GM12878 (cell line): ENCODE measurements at regions not wholly inside any gene's neighbourhood (a gene's known extent, or its start where the extent isn't known, plus 50 kb on each side); places are given as distances from the start of the nearest gene placed in this dataset.

Source experiments
- CHD2 ChIP-seq: IDR thresholded peaks from 2 replicates; pipeline ENCODE4 v1.6.1; 2011; ENCODE audit warnings: low read depth, low read length, improper control_type of control experiment, borderline replicate concordance
- EZH2 ChIP-seq: IDR thresholded peaks from 2 replicates; pipeline ENCODE4 v1.6.1; 2012; ENCODE audit warnings: low read depth, mild to moderate bottlenecking, control low read depth, inconsistent platforms, low read length, borderline replicate concordance; ENCODE audit not compliant: control insufficient read depth
- GABPA ChIP-seq: IDR thresholded peaks from 2 replicates; pipeline ENCODE4 v1.6.1; 2014; ENCODE audit warnings: antibody characterized with exemption, low read depth, mild to moderate bottlenecking, inconsistent platforms
- KDM1A ChIP-seq: fragments of 200-600 bp; sonication (generic); IDR thresholded peaks from 2 replicates; pipeline ENCODE4 v1.6.1; 2016; ENCODE audit warnings: borderline replicate concordance
- PAX5 ChIP-seq: IDR thresholded peaks from 2 replicates; pipeline ENCODE4 v1.6.1; 2011; ENCODE audit warnings: low read depth, low read length, borderline replicate concordance
- SIN3A ChIP-seq: IDR thresholded peaks from 2 replicates; pipeline ENCODE4 v1.6.1; 2012; ENCODE audit warnings: low read depth, low read length, improper control_type of control experiment
- TF ChIP-seq, protein P1 (sequence below): fragments of 450-650 bp; IDR thresholded peaks from 2 replicates; pipeline ENCODE4 v1.6.1; 2017; ENCODE audit warnings: mild to moderate bottlenecking
- TF ChIP-seq, protein P2 (sequence below): IDR thresholded peaks from 2 replicates; pipeline ENCODE4 v1.6.1; 2012; ENCODE audit warnings: mild to moderate bottlenecking, low read depth, low read length
- TF ChIP-seq, protein P3 (sequence below): fragments of 450-650 bp; conservative IDR thresholded peaks from 2 replicates; pipeline ENCODE4 v1.6.1; 2017; ENCODE audit warnings: mild to moderate bottlenecking, moderate library complexity
- TF ChIP-seq, protein P4 (sequence below), 3 experiments: IDR thresholded peaks in 2 of 3; conservative IDR thresholded peaks in 1 of 3; 2 replicates each; pipeline ENCODE4 v1.5.1; 2011; ENCODE audit warnings: low read depth in 3 of 3, low read length in 3 of 3, mild to moderate bottlenecking in 3 of 3, control low read depth in 2 of 3, moderate library complexity in 2 of 3, inconsistent platforms in 1 of 3, mixed read lengths in 1 of 3; ENCODE audit not compliant: control insufficient read depth in 2 of 3, insufficient read depth in 1 of 3; ENCODE audit errors: extremely low read depth in 1 of 3

DNA sequence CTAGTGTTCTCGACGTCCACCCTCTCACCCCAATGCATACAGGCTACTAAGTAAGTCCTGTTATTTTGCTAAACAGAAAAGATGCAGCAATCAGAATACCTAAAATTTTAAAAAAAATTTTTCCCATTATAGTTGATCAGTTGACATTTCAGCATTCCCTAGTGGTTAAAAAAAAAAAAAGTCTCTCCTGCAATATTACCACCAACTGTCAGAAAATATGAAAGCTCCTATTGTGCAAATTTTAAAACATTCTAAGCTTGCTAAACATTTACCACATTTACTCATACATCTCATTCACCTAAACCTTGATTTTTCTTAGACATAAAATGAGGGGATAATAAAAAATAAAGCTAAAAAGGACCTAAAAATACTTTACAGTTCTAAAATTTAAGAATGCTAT lies 165.6 kb downstream of the AVL9 start:
- TF ChIP-seq SIN3A, result no peak
- TF ChIP-seq KDM1A, result no peak
- TF ChIP-seq GABPA, result no peak
- TF ChIP-seq CHD2, result no peak
- TF ChIP-seq, protein P1, sequence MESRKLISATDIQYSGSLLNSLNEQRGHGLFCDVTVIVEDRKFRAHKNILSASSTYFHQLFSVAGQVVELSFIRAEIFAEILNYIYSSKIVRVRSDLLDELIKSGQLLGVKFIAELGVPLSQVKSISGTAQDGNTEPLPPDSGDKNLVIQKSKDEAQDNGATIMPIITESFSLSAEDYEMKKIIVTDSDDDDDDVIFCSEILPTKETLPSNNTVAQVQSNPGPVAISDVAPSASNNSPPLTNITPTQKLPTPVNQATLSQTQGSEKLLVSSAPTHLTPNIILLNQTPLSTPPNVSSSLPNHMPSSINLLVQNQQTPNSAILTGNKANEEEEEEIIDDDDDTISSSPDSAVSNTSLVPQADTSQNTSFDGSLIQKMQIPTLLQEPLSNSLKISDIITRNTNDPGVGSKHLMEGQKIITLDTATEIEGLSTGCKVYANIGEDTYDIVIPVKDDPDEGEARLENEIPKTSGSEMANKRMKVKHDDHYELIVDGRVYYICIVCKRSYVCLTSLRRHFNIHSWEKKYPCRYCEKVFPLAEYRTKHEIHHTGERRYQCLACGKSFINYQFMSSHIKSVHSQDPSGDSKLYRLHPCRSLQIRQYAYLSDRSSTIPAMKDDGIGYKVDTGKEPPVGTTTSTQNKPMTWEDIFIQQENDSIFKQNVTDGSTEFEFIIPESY, result no peak
- TF ChIP-seq PAX5, result no peak
- no peak for TF ChIP-seq EZH2
- TF ChIP-seq, protein P2, sequence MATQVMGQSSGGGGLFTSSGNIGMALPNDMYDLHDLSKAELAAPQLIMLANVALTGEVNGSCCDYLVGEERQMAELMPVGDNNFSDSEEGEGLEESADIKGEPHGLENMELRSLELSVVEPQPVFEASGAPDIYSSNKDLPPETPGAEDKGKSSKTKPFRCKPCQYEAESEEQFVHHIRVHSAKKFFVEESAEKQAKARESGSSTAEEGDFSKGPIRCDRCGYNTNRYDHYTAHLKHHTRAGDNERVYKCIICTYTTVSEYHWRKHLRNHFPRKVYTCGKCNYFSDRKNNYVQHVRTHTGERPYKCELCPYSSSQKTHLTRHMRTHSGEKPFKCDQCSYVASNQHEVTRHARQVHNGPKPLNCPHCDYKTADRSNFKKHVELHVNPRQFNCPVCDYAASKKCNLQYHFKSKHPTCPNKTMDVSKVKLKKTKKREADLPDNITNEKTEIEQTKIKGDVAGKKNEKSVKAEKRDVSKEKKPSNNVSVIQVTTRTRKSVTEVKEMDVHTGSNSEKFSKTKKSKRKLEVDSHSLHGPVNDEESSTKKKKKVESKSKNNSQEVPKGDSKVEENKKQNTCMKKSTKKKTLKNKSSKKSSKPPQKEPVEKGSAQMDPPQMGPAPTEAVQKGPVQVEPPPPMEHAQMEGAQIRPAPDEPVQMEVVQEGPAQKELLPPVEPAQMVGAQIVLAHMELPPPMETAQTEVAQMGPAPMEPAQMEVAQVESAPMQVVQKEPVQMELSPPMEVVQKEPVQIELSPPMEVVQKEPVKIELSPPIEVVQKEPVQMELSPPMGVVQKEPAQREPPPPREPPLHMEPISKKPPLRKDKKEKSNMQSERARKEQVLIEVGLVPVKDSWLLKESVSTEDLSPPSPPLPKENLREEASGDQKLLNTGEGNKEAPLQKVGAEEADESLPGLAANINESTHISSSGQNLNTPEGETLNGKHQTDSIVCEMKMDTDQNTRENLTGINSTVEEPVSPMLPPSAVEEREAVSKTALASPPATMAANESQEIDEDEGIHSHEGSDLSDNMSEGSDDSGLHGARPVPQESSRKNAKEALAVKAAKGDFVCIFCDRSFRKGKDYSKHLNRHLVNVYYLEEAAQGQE, result no peak
- TF ChIP-seq, protein P3, sequence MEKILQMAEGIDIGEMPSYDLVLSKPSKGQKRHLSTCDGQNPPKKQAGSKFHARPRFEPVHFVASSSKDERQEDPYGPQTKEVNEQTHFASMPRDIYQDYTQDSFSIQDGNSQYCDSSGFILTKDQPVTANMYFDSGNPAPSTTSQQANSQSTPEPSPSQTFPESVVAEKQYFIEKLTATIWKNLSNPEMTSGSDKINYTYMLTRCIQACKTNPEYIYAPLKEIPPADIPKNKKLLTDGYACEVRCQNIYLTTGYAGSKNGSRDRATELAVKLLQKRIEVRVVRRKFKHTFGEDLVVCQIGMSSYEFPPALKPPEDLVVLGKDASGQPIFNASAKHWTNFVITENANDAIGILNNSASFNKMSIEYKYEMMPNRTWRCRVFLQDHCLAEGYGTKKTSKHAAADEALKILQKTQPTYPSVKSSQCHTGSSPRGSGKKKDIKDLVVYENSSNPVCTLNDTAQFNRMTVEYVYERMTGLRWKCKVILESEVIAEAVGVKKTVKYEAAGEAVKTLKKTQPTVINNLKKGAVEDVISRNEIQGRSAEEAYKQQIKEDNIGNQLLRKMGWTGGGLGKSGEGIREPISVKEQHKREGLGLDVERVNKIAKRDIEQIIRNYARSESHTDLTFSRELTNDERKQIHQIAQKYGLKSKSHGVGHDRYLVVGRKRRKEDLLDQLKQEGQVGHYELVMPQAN, result no peak
- TF ChIP-seq, protein P4, sequence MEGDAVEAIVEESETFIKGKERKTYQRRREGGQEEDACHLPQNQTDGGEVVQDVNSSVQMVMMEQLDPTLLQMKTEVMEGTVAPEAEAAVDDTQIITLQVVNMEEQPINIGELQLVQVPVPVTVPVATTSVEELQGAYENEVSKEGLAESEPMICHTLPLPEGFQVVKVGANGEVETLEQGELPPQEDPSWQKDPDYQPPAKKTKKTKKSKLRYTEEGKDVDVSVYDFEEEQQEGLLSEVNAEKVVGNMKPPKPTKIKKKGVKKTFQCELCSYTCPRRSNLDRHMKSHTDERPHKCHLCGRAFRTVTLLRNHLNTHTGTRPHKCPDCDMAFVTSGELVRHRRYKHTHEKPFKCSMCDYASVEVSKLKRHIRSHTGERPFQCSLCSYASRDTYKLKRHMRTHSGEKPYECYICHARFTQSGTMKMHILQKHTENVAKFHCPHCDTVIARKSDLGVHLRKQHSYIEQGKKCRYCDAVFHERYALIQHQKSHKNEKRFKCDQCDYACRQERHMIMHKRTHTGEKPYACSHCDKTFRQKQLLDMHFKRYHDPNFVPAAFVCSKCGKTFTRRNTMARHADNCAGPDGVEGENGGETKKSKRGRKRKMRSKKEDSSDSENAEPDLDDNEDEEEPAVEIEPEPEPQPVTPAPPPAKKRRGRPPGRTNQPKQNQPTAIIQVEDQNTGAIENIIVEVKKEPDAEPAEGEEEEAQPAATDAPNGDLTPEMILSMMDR (IDR thresholded peaks at IDR 0.05 in 2 of 3, conservative IDR thresholded peaks at IDR 0.05 in 1 of 3; ENCODE audit: control insufficient read depth in 2 of 3, extremely low read depth in 1 of 3, insufficient read depth in 1 of 3, low read depth in 3 of 3, low read length in 3 of 3), result no peak
